GM12878 (cell line): ENCODE measurements at regions not wholly inside any gene's neighbourhood (a gene's known extent, or its start where the extent isn't known, plus 50 kb on each side); places are given as distances from the start of the nearest gene placed in this dataset.

ENCODE experiments used
- ATAC-seq: fragments of 200-7000 bp; cut with Tn5 transposase; 3 replicates; pipeline ENCODE4 v1.9.1; 2020; ENCODE audit warnings: mild to moderate bottlenecking, moderate library complexity
- BruUV-seq: library from RNA; stranded (reverse); fragments of 400-500 nt; replicated peaks from 2 replicates; lab custom pipeline; 2021; lab: Mats Ljungman, UMichigan
- CTCF ChIA-PET: fragments of 300-600 bp; sonication (Branson Sonifier 250); formaldehyde crosslinking; extraction: SDS; loops from one replicate; lab custom pipeline; 2021; ENCODE audit warnings: inconsistent platforms; lab: Yijun Ruan, JAX
- POLR2A ChIA-PET: fragments of 350-600 bp; formaldehyde crosslinking; extraction: SDS; loops from one replicate; lab custom pipeline; 2021; ENCODE audit warnings: inconsistent platforms; lab: Charles Lee
- RAD21 ChIA-PET: fragments of 300-600 bp; sonication (Branson Sonifier 250); formaldehyde crosslinking; loops from one replicate; lab custom pipeline; 2023; ENCODE audit warnings: antibody characterized with exemption; ENCODE audit not compliant: unreplicated experiment; lab: Charles Lee
- SMC1A ChIA-PET: fragments of 300-600 bp; sonication (Branson Sonifier 250); formaldehyde crosslinking; loops from one replicate; lab custom pipeline; 2023; ENCODE audit not compliant: unreplicated experiment, uncharacterized antibody; lab: Charles Lee
- DNase-seq: peaks from one replicate; pipeline ENCODE4 v3.0.0-alpha.2; 2011; ENCODE audit warnings: low read depth, low spot score
- FAIRE-seq: peaks from 3 replicates; lab custom pipeline; 2011; peaks lifted over from hg19 to GRCh38; lab: Jason Lieb, UNC
- H2AFZ ChIP-seq: 2 replicates; pipeline ENCODE4 v1.6.0; 2011; ENCODE audit warnings: low read depth, low read length, control low read depth; ENCODE audit not compliant: control insufficient read depth
- H3K27ac ChIP-seq: 2 replicates; pipeline ENCODE4 v1.5.1; 2011; ENCODE audit warnings: control low read depth; ENCODE audit not compliant: control insufficient read depth, insufficient read depth
- H3K27me3 ChIP-seq, 2 experiments: replicated peaks in 1 of 2; 2 replicates each; pipeline versions ENCODE4 v1.6.0 to v1.6.1; 2011; ENCODE audit warnings: low read length in 1 of 2; ENCODE audit not compliant: control insufficient read depth in 2 of 2, insufficient read depth in 2 of 2
- H3K36me3 ChIP-seq, 2 experiments: 2 replicates each; pipeline ENCODE4 v1.5.1; 2011; ENCODE audit warnings: low read length in 1 of 2; ENCODE audit not compliant: control insufficient read depth in 2 of 2, insufficient read depth in 2 of 2
- H3K4me1 ChIP-seq: 2 replicates; pipeline ENCODE4 v1.6.1; 2011; ENCODE audit warnings: mild to moderate bottlenecking, low read length, moderate library complexity, mixed read lengths; ENCODE audit not compliant: control insufficient read depth, insufficient read depth
- H3K4me2 ChIP-seq: 2 replicates; pipeline ENCODE4 v1.6.0; 2011; ENCODE audit warnings: control low read depth; ENCODE audit not compliant: control insufficient read depth, insufficient read depth
- H3K4me3 ChIP-seq: fragments of 200-600 bp; sonication (generic); 2 replicates; pipeline ENCODE4 v1.5.1; 2016
- H3K79me2 ChIP-seq: 2 replicates; pipeline ENCODE4 v1.6.0; 2011; ENCODE audit warnings: low read length; ENCODE audit not compliant: control insufficient read depth, insufficient read depth
- H3K9ac ChIP-seq: 2 replicates; pipeline ENCODE4 v1.8.0; 2011; ENCODE audit warnings: low read length, control low read depth, mixed read lengths; ENCODE audit not compliant: control insufficient read depth, insufficient read depth
- H3K9me3 ChIP-seq: replicated peaks from 3 replicates; pipeline ENCODE4 v1.5.1; 2011; ENCODE audit warnings: mild to moderate bottlenecking, low read length; ENCODE audit not compliant: control insufficient read depth, insufficient read depth
- H4K20me1 ChIP-seq: 2 replicates; pipeline ENCODE4 v1.6.0; 2011; ENCODE audit not compliant: control insufficient read depth, insufficient read depth
- BACH1 ChIP-seq: fragments of 450-650 bp; IDR thresholded peaks from 2 replicates; pipeline ENCODE4 v1.6.1; 2017; ENCODE audit warnings: mild to moderate bottlenecking, borderline replicate concordance
- BCL11A ChIP-seq: IDR thresholded peaks from 2 replicates; pipeline ENCODE4 v1.6.1; 2011; ENCODE audit warnings: low read depth, low read length
- KDM1A ChIP-seq: fragments of 200-600 bp; sonication (generic); IDR thresholded peaks from 2 replicates; pipeline ENCODE4 v1.6.1; 2016; ENCODE audit warnings: borderline replicate concordance
- NFIC ChIP-seq: IDR thresholded peaks from 2 replicates; pipeline ENCODE4 v1.6.1; 2012; ENCODE audit warnings: low read depth, mild to moderate bottlenecking, inconsistent platforms, low read length, moderate library complexity
- NFYA ChIP-seq: IDR thresholded peaks from 2 replicates; pipeline ENCODE4 v1.6.1; 2011; ENCODE audit warnings: low read depth, mild to moderate bottlenecking, low read length, improper control_type of control experiment, borderline replicate concordance
- SP1 ChIP-seq: IDR thresholded peaks from one replicate; pipeline ENCODE4 v1.6.1; 2011; ENCODE audit warnings: low read depth, low read length
- SPI1 ChIP-seq: IDR thresholded peaks from 2 replicates; pipeline ENCODE4 v1.6.1; 2011; ENCODE audit warnings: low read depth, mild to moderate bottlenecking, low read length, moderate library complexity, borderline replicate concordance; ENCODE audit not compliant: insufficient read depth
- ZNF274 ChIP-seq: IDR thresholded peaks from one replicate; pipeline ENCODE4 v1.8.0; 2011; ENCODE audit not compliant: insufficient read length, insufficient read depth
- WGBS: methylation state at CpG from one replicate; pipeline ENCODE4 v1.1.6; 2016; ENCODE audit warnings: low lambda C conversion rate; ENCODE audit not compliant: insufficient replicate concordance, insufficient coverage; ENCODE audit errors: missing lambda C conversion rate; 5-methylcytosine and 5-hydroxymethylcytosine counted together
- in situ Hi-C: fragments of 300-500 bp; cut with MboI; formaldehyde crosslinking; loops from 9 replicates; pipeline ENCODE4 v1.14.3; 2018; ENCODE audit warnings: mixed read lengths
- intact Hi-C: fragments of 100-400 bp; cut with micrococcal nuclease; formaldehyde crosslinking; loops from one replicate; pipeline ENCODE4 v1.14.2; 2022; ENCODE audit not compliant: unreplicated experiment
- TF ChIP-seq, protein P1 (sequence below): IDR thresholded peaks from 2 replicates; pipeline ENCODE4 v1.6.1; 2011; ENCODE audit warnings: borderline replicate concordance, low read depth, mild to moderate bottlenecking, moderate library complexity, mixed read lengths, low read length; ENCODE audit not compliant: insufficient read depth; ENCODE audit errors: extremely low read length
- TF ChIP-seq, protein P2 (sequence below): fragments of 450-650 bp; IDR thresholded peaks from 2 replicates; pipeline ENCODE4 v1.6.1; 2016; ENCODE audit warnings: mild to moderate bottlenecking, moderate library complexity, borderline replicate concordance
- TF ChIP-seq, protein P3 (sequence below): IDR thresholded peaks from 2 replicates; pipeline ENCODE4 v1.6.1; 2011; ENCODE audit warnings: low read depth, low read length, improper control_type of control experiment, borderline replicate concordance
- TF ChIP-seq, protein P4 (sequence below): fragments of 450-650 bp; formaldehyde crosslinking; IDR thresholded peaks from 2 replicates; pipeline ENCODE4 v1.4.0; 2022; ENCODE audit warnings: mild to moderate bottlenecking, moderate library complexity
- TF ChIP-seq, protein P5 (sequence below): fragments of 450-650 bp; IDR thresholded peaks from 2 replicates; pipeline ENCODE4 v1.6.1; 2016; ENCODE audit warnings: mild to moderate bottlenecking

DNA sequence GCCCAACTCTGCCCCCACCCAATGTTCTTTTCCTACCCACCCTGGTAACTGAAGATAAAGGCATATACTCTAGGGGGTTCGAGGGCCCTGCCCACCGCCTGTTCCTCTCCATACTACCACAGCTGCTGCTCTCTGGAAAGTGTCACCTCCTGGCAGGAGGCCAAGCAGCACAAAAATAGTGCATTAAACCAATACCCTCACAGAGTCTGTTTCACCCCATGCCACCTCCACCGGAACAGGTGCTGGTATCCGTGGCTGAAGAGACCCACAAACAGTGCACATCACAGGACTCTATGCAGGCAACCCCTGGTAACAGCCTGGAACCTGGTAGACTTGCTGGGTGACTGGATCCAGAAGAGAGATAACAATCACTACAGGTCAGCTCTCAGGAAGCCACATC is 85.1 kb upstream of the CTSO start (continued):
- TF ChIP-seq KDM1A = no peak

DNA sequence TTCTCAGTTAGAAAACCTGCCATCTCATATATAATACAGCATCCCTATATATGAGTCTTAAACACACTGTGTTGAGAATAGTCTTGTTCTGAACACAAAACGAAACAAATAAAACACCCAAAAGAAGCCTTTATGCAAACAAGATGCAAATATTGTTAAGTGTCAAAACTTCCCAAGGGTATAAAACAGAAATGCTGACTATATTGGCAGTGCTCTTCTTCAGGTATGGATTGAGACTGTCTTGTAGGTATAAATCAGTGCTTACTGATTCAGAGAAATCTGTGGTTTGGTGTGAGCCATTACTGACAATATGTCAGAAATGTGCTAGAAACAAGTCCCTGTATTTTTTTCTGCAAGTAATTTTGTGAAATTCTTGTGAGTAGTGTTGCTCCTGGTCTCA is 82.8 kb upstream of the CTSO start:
- Histone ChIP-seq H4K20me1 (no peaks in the 10 kb centered on the region), H3K9me3 (no peaks in the 10 kb centered on the region)
- in situ Hi-C loops = no loop called here
- TF ChIP-seq, protein P1, sequence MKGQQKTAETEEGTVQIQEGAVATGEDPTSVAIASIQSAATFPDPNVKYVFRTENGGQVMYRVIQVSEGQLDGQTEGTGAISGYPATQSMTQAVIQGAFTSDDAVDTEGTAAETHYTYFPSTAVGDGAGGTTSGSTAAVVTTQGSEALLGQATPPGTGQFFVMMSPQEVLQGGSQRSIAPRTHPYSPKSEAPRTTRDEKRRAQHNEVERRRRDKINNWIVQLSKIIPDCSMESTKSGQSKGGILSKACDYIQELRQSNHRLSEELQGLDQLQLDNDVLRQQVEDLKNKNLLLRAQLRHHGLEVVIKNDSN = no peak
- TF ChIP-seq, protein P2, sequence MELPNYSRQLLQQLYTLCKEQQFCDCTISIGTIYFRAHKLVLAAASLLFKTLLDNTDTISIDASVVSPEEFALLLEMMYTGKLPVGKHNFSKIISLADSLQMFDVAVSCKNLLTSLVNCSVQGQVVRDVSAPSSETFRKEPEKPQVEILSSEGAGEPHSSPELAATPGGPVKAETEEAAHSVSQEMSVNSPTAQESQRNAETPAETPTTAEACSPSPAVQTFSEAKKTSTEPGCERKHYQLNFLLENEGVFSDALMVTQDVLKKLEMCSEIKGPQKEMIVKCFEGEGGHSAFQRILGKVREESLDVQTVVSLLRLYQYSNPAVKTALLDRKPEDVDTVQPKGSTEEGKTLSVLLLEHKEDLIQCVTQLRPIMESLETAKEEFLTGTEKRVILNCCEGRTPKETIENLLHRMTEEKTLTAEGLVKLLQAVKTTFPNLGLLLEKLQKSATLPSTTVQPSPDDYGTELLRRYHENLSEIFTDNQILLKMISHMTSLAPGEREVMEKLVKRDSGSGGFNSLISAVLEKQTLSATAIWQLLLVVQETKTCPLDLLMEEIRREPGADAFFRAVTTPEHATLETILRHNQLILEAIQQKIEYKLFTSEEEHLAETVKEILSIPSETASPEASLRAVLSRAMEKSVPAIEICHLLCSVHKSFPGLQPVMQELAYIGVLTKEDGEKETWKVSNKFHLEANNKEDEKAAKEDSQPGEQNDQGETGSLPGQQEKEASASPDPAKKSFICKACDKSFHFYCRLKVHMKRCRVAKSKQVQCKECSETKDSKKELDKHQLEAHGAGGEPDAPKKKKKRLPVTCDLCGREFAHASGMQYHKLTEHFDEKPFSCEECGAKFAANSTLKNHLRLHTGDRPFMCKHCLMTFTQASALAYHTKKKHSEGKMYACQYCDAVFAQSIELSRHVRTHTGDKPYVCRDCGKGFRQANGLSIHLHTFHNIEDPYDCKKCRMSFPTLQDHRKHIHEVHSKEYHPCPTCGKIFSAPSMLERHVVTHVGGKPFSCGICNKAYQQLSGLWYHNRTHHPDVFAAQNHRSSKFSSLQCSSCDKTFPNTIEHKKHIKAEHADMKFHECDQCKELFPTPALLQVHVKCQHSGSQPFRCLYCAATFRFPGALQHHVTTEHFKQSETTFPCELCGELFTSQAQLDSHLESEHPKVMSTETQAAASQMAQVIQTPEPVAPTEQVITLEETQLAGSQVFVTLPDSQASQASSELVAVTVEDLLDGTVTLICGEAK = no peak
- TF ChIP-seq, protein P3, sequence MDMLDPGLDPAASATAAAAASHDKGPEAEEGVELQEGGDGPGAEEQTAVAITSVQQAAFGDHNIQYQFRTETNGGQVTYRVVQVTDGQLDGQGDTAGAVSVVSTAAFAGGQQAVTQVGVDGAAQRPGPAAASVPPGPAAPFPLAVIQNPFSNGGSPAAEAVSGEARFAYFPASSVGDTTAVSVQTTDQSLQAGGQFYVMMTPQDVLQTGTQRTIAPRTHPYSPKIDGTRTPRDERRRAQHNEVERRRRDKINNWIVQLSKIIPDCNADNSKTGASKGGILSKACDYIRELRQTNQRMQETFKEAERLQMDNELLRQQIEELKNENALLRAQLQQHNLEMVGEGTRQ = no peak
- TF ChIP-seq BACH1 (no peak), NFIC (no peak), SP1 (no peak), ZNF274 (no peak), NFYA (no peak), SPI1 (no peak), BCL11A (no peak)
- TF ChIP-seq, protein P4, sequence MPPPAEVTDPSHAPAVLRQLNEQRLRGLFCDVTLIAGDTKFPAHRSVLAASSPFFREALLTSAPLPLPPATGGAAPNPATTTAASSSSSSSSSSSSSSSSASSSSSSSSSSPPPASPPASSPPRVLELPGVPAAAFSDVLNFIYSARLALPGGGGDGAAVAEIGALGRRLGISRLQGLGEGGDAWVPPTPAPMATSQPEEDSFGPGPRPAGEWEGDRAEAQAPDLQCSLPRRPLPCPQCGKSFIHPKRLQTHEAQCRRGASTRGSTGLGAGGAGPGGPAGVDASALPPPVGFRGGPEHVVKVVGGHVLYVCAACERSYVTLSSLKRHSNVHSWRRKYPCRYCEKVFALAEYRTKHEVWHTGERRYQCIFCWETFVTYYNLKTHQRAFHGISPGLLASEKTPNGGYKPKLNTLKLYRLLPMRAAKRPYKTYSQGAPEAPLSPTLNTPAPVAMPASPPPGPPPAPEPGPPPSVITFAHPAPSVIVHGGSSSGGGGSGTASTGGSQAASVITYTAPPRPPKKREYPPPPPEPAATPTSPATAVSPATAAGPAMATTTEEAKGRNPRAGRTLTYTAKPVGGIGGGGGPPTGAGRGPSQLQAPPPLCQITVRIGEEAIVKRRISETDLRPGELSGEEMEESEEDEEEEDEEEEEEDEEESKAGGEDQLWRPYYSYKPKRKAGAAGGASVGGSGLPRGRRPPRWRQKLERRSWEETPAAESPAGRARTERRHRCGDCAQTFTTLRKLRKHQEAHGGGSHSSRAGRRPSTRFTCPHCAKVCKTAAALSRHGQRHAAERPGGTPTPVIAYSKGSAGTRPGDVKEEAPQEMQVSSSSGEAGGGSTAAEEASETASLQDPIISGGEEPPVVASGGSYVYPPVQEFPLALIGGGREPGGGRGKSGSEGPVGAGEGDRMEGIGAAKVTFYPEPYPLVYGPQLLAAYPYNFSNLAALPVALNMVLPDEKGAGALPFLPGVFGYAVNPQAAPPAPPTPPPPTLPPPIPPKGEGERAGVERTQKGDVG (CRISPR knock-in tag) = no peak
- TF ChIP-seq, protein P5, sequence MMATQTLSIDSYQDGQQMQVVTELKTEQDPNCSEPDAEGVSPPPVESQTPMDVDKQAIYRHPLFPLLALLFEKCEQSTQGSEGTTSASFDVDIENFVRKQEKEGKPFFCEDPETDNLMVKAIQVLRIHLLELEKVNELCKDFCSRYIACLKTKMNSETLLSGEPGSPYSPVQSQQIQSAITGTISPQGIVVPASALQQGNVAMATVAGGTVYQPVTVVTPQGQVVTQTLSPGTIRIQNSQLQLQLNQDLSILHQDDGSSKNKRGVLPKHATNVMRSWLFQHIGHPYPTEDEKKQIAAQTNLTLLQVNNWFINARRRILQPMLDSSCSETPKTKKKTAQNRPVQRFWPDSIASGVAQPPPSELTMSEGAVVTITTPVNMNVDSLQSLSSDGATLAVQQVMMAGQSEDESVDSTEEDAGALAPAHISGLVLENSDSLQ = no peak

More for the DNA sequence above, 82.8 kb upstream of the CTSO start:
- WGBS = 6% methylated on average over 1 of the region's 1 CpG
- no peak overlapping the region for H3K4me3 ChIP-seq
- ChIA-PET CTCF (no interaction called here), SMC1A (no interaction called here), RAD21 (no interaction called here), POLR2A (no interaction called here)
- H3K4me1 ChIP-seq = no peaks in the 10 kb centered on the region
- H2AFZ ChIP-seq = no peak overlapping the region
- no peaks in the 10 kb centered on the region for H3K79me2 ChIP-seq
- no peak overlapping the region for H3K27ac ChIP-seq
- FAIRE-seq (no peak), ATAC-seq (peak; percentile 54), DNase-seq (no peak)
- BruUV-seq = no TSS peak
- intact Hi-C loops = no loop called here
- no peak overlapping the region for H3K9ac ChIP-seq
- H3K4me2 ChIP-seq = no peak overlapping the region
- H3K36me3 ChIP-seq = no peaks in the 10 kb centered on the region
- no peaks in the 10 kb centered on the region for H3K27me3 ChIP-seq
